Mesothelial cell of epicardium (in vitro differentiated cells): ENCODE measurements at regions not wholly inside any gene's neighbourhood (a gene's known extent, or its start where the extent isn't known, plus 50 kb on each side); places are given as distances from the start of the nearest gene placed in this dataset.

Source experiments
- DNase-seq, 2 experiments: peaks; one replicate each; pipeline ENCODE4 v3.0.0; 2021; ENCODE audit warnings: low spot score in 2 of 2; ENCODE audit not compliant: unreplicated experiment in 2 of 2
- H3K27ac Mint-ChIP-seq: 2 replicates; pipeline ENCODE4 v1.8.0; 2021; ENCODE audit warnings: mixed read lengths
- H3K27me3 Mint-ChIP-seq: 2 replicates; pipeline ENCODE4 v1.8.0; 2021; ENCODE audit warnings: low read depth, mixed read lengths
- H3K36me3 Mint-ChIP-seq: 2 replicates; pipeline ENCODE4 v1.8.0; 2021; ENCODE audit warnings: mixed read lengths
- H3K4me1 Mint-ChIP-seq: 2 replicates; pipeline ENCODE4 v1.8.0; 2021; ENCODE audit warnings: mixed read lengths
- H3K4me3 Mint-ChIP-seq: 2 replicates; pipeline ENCODE4 v1.8.0; 2021; ENCODE audit warnings: mild to moderate bottlenecking, moderate library complexity, mixed read lengths
- H3K9me3 Mint-ChIP-seq: 2 replicates; pipeline ENCODE4 v1.8.0; 2021; ENCODE audit warnings: mixed read lengths
- CTCF ChIP-seq: fragments of 200-600 bp; sonication (generic); IDR thresholded peaks from one replicate; pipeline ENCODE4 v1.5.0; 2021; ENCODE audit warnings: antibody characterized with exemption; ENCODE audit not compliant: unreplicated experiment

- H3K27me3 Mint-ChIP-seq: no peaks in the 10 kb centered on the region
- no peak for TF ChIP-seq CTCF
- H3K27ac Mint-ChIP-seq: no peak overlapping the region
- DNase-seq: no peak
- H3K4me3 Mint-ChIP-seq: no peak overlapping the region
- no peaks in the 10 kb centered on the region for H3K9me3 Mint-ChIP-seq
- no peaks in the 10 kb centered on the region for H3K36me3 Mint-ChIP-seq
- no peaks in the 10 kb centered on the region for H3K4me1 Mint-ChIP-seq
Measured at GRCh38 chr22:46090631-46091201, 59.6 kb upstream of the PPARA start.

- H3K4me1 Mint-ChIP-seq: no peaks in the 10 kb centered on the region
- H3K36me3 Mint-ChIP-seq: no peaks in the 10 kb centered on the region
- no peaks in the 10 kb centered on the region for H3K27me3 Mint-ChIP-seq
- DNase-seq: no peak
- no peaks in the 10 kb centered on the region for H3K9me3 Mint-ChIP-seq
- no peak for TF ChIP-seq CTCF
- no peak overlapping the region for H3K27ac Mint-ChIP-seq
- no peak overlapping the region for H3K4me3 Mint-ChIP-seq
Measured at GRCh38 chr22:46091277-46091977, 58.9 kb upstream of the PPARA start.

- Mint-ChIP-seq H3K36me3 (no peaks in the 10 kb centered on the region), H3K9me3 (no peaks in the 10 kb centered on the region), H3K4me1 (no peaks in the 10 kb centered on the region), H3K27me3 (no peaks in the 10 kb centered on the region), H3K4me3 (no peak overlapping the region), H3K27ac (no peak overlapping the region)
- no peak for TF ChIP-seq CTCF
- DNase-seq: no peak
Measured at GRCh38 chr22:46092011-46092410, 58.3 kb upstream of the PPARA start.

GRCh38 chr22:46092670-46093410 lies 57.5 kb upstream of the PPARA start:
- H3K4me3 Mint-ChIP-seq: no peak overlapping the region
- DNase-seq: no peak

GRCh38 chr22:46093796-46094195 lies 56.5 kb upstream of the PPARA start:
- Mint-ChIP-seq H3K4me1 (no peaks in the 10 kb centered on the region), H3K27ac (no peak overlapping the region), H3K9me3 (no peaks in the 10 kb centered on the region), H3K36me3 (no peaks in the 10 kb centered on the region), H3K4me3 (no peak overlapping the region), H3K27me3 (no peaks in the 10 kb centered on the region)
- no peak for TF ChIP-seq CTCF
- no peak for DNase-seq

More at GRCh38 chr22:46092670-46093410, 57.5 kb upstream of the PPARA start:
- Mint-ChIP-seq H3K36me3 (no peaks in the 10 kb centered on the region), H3K4me1 (no peaks in the 10 kb centered on the region), H3K27ac (no peak overlapping the region), H3K27me3 (no peaks in the 10 kb centered on the region), H3K9me3 (no peaks in the 10 kb centered on the region)
- TF ChIP-seq CTCF: no peak
